Esophagus muscularis mucosa (tissue), 4 donors: ENCODE measurements at regions not wholly inside any gene's neighbourhood (a gene's known extent, or its start where the extent isn't known, plus 50 kb on each side); places are given as distances from the start of the nearest gene placed in this dataset.

ENCODE experiments used
- CTCF ChIP-seq, 3 experiments: fragments of 200-600 bp in 2 of 3; fragments of 450-650 bp in 1 of 3; sonication (generic) in 2 of 3; IDR thresholded peaks; one replicate each; pipeline ENCODE4 v1.5.1; 2017 to 2019; ENCODE audit warnings: antibody characterized with exemption in 3 of 3, mild to moderate bottlenecking in 2 of 3, moderate library complexity in 1 of 3
- EP300 ChIP-seq: sonication (generic); formaldehyde crosslinking; IDR thresholded peaks from one replicate; pipeline ENCODE4 v1.6.1; 2017; ENCODE audit warnings: antibody characterized with exemption
- POLR2AphosphoS5 ChIP-seq, 2 donors: sonication (generic); formaldehyde crosslinking; IDR thresholded peaks; one replicate each; pipeline ENCODE4 v1.6.1; 2017; ENCODE audit warnings: antibody characterized with exemption in 2 of 2

GRCh38 chr10:92763634-92764155 is 73.9 kb downstream of the HHEX start:
- TF ChIP-seq CTCF (IDR thresholded peaks at IDR 0.05) (no peak), POLR2AphosphoS5 (IDR thresholded peaks at IDR 0.05) (no peak), EP300 (no peak)
